ENCODE measurements at regions not wholly inside any gene's neighbourhood (a gene's known extent, or its start where the extent isn't known, plus 50 kb on each side); places are given as distances from the start of the nearest gene placed in this dataset.
A peak's percentile ranks its signal among the peaks of the same experiment; 100 is the strongest.
"Not testable (repeated sequence)": the region's sequence is repeated elsewhere in the genome, so short reads cannot be mapped to it uniquely, and the experiment has no call there.

- no peak for DNase-seq (ENCODE audit: low spot score, unreplicated experiment)
- no peak overlapping the region for H3K4me3 Mint-ChIP-seq (ENCODE audit: low read depth)
- H3K27me3 Mint-ChIP-seq: no peaks in the 10 kb centered on the region
- peaks cover 16% of the 10 kb centered on the region for H3K4me1 Mint-ChIP-seq (ENCODE audit: low read depth)
- H3K36me3 Mint-ChIP-seq (ENCODE audit: insufficient read depth): no peaks in the 10 kb centered on the region
- H3K9me3 Mint-ChIP-seq (ENCODE audit: low read depth): peaks cover 6% of the 10 kb centered on the region
- no peak overlapping the region for H3K27ac Mint-ChIP-seq
- TF ChIP-seq CTCF (IDR thresholded peaks at IDR 0.05; ENCODE audit: unreplicated experiment): no peak
These were observed 170.3 kb downstream of the HHIPL2 start for GRCh38 chr1:222377428-222378088.

- H3K27me3 Mint-ChIP-seq; H3K27ac Mint-ChIP-seq; H3K9me3 Mint-ChIP-seq (ENCODE audit: low read depth); H3K4me3 Mint-ChIP-seq (ENCODE audit: low read depth); DNase-seq (ENCODE audit: low spot score, unreplicated experiment); H3K36me3 Mint-ChIP-seq (ENCODE audit: insufficient read depth): not testable (repeated sequence)
- H3K4me1 Mint-ChIP-seq (ENCODE audit: low read depth): peaks cover 16% of the 10 kb centered on the region
These were observed 171.1 kb downstream of the HHIPL2 start for GRCh38 chr1:222376791-222377190.

GRCh38 chr1:222375701-222376100, 172.2 kb downstream of the HHIPL2 start:
- H3K9me3 Mint-ChIP-seq (ENCODE audit: low read depth): peaks cover 6% of the 10 kb centered on the region
- no peak overlapping the region for H3K4me3 Mint-ChIP-seq (ENCODE audit: low read depth)

GRCh38 chr1:222373831-222374602, 173.9 kb downstream of the HHIPL2 start:
- H3K27ac Mint-ChIP-seq: peak overlapping the region; percentile 43

More at GRCh38 chr1:222375701-222376100, 172.2 kb downstream of the HHIPL2 start:
- Mint-ChIP-seq H3K36me3 (ENCODE audit: insufficient read depth) (no peaks in the 10 kb centered on the region), H3K27me3 (no peaks in the 10 kb centered on the region), H3K4me1 (ENCODE audit: low read depth) (peaks cover 16% of the 10 kb centered on the region), H3K27ac (no peak overlapping the region)
- no peak for DNase-seq (ENCODE audit: low spot score, unreplicated experiment)
- no peak for TF ChIP-seq CTCF (IDR thresholded peaks at IDR 0.05; ENCODE audit: unreplicated experiment)

GRCh38 chr1:222373216-222373615, 174.7 kb downstream of the HHIPL2 start:
- Mint-ChIP-seq H3K27me3 (no peaks in the 10 kb centered on the region), H3K27ac (no peak overlapping the region), H3K9me3 (ENCODE audit: low read depth) (no peaks in the 10 kb centered on the region), H3K4me1 (ENCODE audit: low read depth) (peaks cover 16% of the 10 kb centered on the region), H3K4me3 (ENCODE audit: low read depth) (no peak overlapping the region), H3K36me3 (ENCODE audit: insufficient read depth) (no peaks in the 10 kb centered on the region)
- no peak for DNase-seq (ENCODE audit: low spot score, unreplicated experiment)
- TF ChIP-seq CTCF (IDR thresholded peaks at IDR 0.05; ENCODE audit: unreplicated experiment): no peak

More at GRCh38 chr1:222373831-222374602, 173.9 kb downstream of the HHIPL2 start:
- no peak for DNase-seq (ENCODE audit: low spot score, unreplicated experiment)
- no peak overlapping the region for H3K4me3 Mint-ChIP-seq (ENCODE audit: low read depth)
- peaks cover 16% of the 10 kb centered on the region for H3K4me1 Mint-ChIP-seq (ENCODE audit: low read depth)
- TF ChIP-seq CTCF (IDR thresholded peaks at IDR 0.05; ENCODE audit: unreplicated experiment): no peak
- H3K36me3 Mint-ChIP-seq (ENCODE audit: insufficient read depth): no peaks in the 10 kb centered on the region
- H3K9me3 Mint-ChIP-seq (ENCODE audit: low read depth): no peaks in the 10 kb centered on the region
- H3K27me3 Mint-ChIP-seq: no peaks in the 10 kb centered on the region
